LNCAP (cell line): ENCODE measurements at regions not wholly inside any gene's neighbourhood (a gene's known extent, or its start where the extent isn't known, plus 50 kb on each side); places are given as distances from the start of the nearest gene placed in this dataset.

Experiments
- TF ChIP-seq, protein P1 (sequence below): fragments of 450-650 bp; IDR thresholded peaks from 2 replicates; pipeline ENCODE4 v1.5.1; 2017; ENCODE audit warnings: mild to moderate bottlenecking

DNA sequence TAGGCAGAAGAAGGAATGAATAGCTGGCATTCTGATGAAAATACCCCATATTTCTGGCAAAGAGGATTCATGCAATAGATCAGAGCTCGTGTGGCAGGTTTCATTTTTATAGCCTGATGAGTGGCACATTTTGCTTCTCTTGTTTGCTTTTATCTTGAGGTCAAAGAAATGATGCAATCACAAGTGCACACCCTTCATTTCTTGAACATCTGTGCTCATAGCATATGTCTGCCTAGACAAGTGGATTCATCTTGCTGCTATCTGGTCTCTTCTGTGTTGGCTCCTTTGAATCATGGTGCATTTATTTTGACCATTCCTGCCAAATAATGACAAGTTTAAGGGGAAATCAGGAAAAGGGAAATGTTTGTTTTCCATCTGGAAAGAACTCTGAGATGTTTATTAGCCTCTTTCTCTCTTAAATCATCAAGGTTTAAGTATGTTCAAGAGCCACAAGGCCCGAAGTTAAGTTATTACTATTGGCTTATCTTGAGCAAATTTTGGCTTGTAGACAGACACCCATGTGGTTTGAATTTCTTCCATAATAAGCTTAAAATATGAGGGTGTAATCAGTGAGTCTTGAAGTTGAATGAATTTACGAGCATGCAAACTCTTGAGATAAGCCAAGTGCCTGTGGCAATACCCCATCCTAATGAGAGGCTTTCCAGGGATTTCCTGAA lies 59.3 kb upstream of the HS3ST1 start:
- TF ChIP-seq, protein P1, sequence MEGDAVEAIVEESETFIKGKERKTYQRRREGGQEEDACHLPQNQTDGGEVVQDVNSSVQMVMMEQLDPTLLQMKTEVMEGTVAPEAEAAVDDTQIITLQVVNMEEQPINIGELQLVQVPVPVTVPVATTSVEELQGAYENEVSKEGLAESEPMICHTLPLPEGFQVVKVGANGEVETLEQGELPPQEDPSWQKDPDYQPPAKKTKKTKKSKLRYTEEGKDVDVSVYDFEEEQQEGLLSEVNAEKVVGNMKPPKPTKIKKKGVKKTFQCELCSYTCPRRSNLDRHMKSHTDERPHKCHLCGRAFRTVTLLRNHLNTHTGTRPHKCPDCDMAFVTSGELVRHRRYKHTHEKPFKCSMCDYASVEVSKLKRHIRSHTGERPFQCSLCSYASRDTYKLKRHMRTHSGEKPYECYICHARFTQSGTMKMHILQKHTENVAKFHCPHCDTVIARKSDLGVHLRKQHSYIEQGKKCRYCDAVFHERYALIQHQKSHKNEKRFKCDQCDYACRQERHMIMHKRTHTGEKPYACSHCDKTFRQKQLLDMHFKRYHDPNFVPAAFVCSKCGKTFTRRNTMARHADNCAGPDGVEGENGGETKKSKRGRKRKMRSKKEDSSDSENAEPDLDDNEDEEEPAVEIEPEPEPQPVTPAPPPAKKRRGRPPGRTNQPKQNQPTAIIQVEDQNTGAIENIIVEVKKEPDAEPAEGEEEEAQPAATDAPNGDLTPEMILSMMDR = no peak

DNA sequence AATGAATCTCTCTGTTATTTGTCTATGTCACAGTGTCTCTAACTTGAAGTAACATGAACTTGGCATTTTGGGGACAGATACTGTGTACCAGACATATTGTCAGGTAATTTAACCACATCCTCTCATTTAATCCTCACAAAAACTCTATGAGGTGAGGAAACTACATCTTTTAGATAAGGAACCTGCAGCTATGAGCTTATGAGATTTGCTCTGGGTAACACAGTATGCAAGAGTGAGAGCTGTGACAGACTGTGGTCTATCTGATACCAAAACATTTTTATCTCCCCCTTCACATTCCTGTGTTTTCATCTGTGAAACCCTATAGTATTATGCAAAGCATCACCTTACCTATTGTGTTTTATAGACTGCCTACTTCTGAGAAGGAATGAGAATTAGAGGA lies 58.4 kb upstream of the HS3ST1 start:
- TF ChIP-seq, protein P1 = no peak

DNA sequence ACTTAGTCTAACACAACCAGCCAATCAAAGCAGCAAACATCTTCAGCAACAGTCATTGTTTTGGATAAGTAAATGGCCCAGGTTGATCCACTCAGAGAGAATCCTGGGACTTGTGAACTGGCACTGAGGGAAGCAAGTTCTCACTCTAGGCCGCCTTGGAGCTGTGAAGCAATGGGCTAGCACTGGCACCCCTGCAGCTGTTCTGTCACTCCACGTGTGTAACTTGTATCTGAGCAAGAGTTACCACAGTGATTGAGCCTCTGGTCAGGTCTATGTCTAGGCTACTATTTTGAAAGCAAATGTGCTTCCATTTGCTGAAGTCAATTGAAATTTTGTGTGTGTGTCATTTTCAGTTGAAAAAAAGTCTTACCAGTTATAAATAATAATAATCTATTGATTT lies 57.2 kb upstream of the HS3ST1 start:
- TF ChIP-seq, protein P1 = no peak

DNA sequence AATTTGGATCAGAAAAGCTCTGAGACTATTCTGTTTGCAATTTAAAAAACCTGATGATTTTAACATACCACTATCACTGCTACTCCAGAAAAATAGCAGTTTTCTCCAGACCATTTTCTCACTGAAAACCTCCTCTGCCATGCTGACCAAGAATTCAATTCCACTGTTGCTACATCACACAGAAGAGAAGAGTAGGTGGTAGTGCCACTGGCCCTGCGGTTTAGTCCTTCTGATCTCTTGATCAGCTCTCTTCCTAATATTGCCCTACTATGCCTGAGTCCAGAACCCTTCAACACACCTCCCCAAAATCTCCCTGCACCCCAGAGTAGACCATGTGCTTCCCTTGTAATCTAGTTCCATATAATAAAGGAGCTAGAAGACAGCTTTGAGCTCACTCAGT lies 55.8 kb upstream of the HS3ST1 start:
- TF ChIP-seq, protein P1 = no peak

DNA sequence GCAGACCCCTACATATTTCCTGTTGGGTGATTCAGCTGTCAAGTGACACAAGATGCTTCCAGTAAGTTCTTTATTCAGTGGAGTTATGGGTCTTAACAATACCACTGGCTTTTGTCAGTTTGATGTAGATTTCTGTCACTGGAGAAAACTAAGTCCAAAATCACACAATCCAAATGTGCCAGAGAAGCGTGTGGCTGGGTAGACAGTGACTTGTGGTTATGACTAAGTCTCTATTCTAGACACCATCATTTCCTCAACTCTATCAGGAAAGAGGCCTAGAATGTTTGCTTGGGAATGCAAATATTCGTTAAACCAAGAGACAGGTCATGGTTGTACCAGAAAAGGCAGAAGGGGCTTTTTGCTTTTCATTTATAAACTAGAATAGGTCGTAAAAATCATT lies 54.4 kb upstream of the HS3ST1 start:
- TF ChIP-seq, protein P1 = no peak

DNA sequence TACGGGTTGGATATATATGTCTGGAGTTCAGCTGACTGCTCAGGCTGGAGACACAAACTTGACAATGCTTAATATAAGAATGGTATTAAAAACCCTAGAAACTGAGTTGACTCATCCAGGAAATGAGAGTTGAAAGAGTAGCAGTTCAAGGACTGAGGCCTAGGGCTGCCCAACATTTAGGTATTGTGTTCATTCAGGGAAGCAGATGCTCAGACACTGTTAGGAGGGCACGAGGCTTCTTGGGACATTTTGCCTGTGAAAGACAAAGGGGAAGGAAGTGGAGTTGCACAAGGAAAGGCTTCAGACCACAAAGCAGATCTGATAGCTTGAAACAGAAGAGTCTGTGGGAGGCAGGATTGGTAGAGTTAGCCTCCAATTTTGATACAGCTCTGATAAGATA lies 52.0 kb upstream of the HS3ST1 start:
- TF ChIP-seq, protein P1 = no peak
